ENCODE measurements at regions not wholly inside any gene's neighbourhood (a gene's known extent, or its start where the extent isn't known, plus 50 kb on each side); places are given as distances from the start of the nearest gene placed in this dataset.

GRCh38 chr9:31870276-31870675 lies 514.2 kb upstream of the ACO1 start:
- Histone ChIP-seq H2BK20ac (ENCODE audit: low read length) (no peak overlapping the region), H4K5ac (ENCODE audit: insufficient read length, low read depth, low read length) (no peak overlapping the region), H3K9ac (replicated peaks in 1 of 4; ENCODE audit: extremely low read depth in 1 of 4, low read depth in 3 of 4, low read length in 3 of 4) (no peak overlapping the region), H3K27me3 (replicated peaks in 1 of 4; ENCODE audit: control insufficient read depth in 3 of 4, extremely low read depth in 1 of 4, insufficient read depth in 3 of 4, low read length in 3 of 4) (no peaks in the 10 kb centered on the region), H3K23ac (ENCODE audit: insufficient read length) (no peak overlapping the region), H4K20me1 (replicated peaks in 1 of 2; ENCODE audit: control insufficient read depth in 1 of 2, insufficient read depth in 2 of 2, low read length in 2 of 2) (no peaks in the 10 kb centered on the region), H3K4ac (replicated peaks; ENCODE audit: insufficient read length, low read depth, low read length) (no peak overlapping the region), H3K4me3 (ENCODE audit: extremely low read depth in 1 of 4, insufficient read depth in 2 of 4, low read depth in 3 of 4, low read length in 4 of 4) (no peak overlapping the region), H2BK15ac (ENCODE audit: low read length) (no peak overlapping the region), H4K91ac (replicated peaks; ENCODE audit: insufficient read length, low read length) (no peak overlapping the region), H4K8ac (ENCODE audit: extremely low read depth, insufficient read depth, low read length) (no peak overlapping the region), H3K14ac (ENCODE audit: insufficient read length) (no peak overlapping the region), H3K79me1 (ENCODE audit: low read depth, low read length) (no peaks in the 10 kb centered on the region), H2BK12ac (ENCODE audit: low read depth, low read length) (no peak overlapping the region), H2BK5ac (ENCODE audit: low read depth, low read length) (no peak overlapping the region), H2AK5ac (ENCODE audit: low read depth, low read length) (no peak overlapping the region), H3K27ac (ENCODE audit: low read depth, low read length) (no peak overlapping the region), H3K18ac (ENCODE audit: extremely low read depth, low read length) (no peak overlapping the region), H3K4me1 (replicated peaks in 1 of 4; ENCODE audit: control insufficient read depth in 3 of 4, insufficient read depth in 4 of 4, low read length in 3 of 4) (no peaks in the 10 kb centered on the region), H2BK120ac (replicated peaks; ENCODE audit: low read depth, low read length) (no peak overlapping the region), H2AFZ (ENCODE audit: low read length) (no peak overlapping the region), H3K23me2 (ENCODE audit: low read depth, low read length) (no peaks in the 10 kb centered on the region), H3K79me2 (ENCODE audit: control insufficient read depth in 1 of 2, insufficient read depth in 2 of 2, low read length in 2 of 2) (no peaks in the 10 kb centered on the region), H3K56ac (replicated peaks; ENCODE audit: insufficient read length, low read depth, low read length) (no peak overlapping the region), H3K9me3 (ENCODE audit: insufficient read depth in 2 of 2, low read depth in 1 of 2, low read length in 1 of 2) (no peaks in the 10 kb centered on the region), H3K36me3 (ENCODE audit: control insufficient read depth in 2 of 4, insufficient read depth in 4 of 4, low read length in 3 of 4) (no peaks in the 10 kb centered on the region), H3K4me2 (ENCODE audit: insufficient read depth in 1 of 2, low read depth in 2 of 2, low read length in 2 of 2) (no peak overlapping the region)
- DNase-seq (ENCODE audit: low read depth in 1 of 2, low spot score in 2 of 2) (no peak), FAIRE-seq (no peak)
- TF ChIP-seq BRCA1 (IDR thresholded peaks at IDR 0.05; ENCODE audit: low read depth, low read length) (no peak), RXRA (IDR thresholded peaks at IDR 0.05; ENCODE audit: insufficient read depth, low read depth, low read length) (no peak), ATF3 (IDR thresholded peaks at IDR 0.05; ENCODE audit: insufficient read depth, low read depth, low read length) (no peak), MAFK (IDR thresholded peaks at IDR 0.05; ENCODE audit: low read depth, low read length) (no peak), POU5F1 (IDR thresholded peaks at IDR 0.05; ENCODE audit: low read depth, low read length) (no peak)
- CTCF ChIA-PET (ENCODE audit: partially characterized antibody): no interaction called here
- 84% methylated on average over 2 of the region's 2 CpGs; no CpG with 5 or more reads in 1 of the 2 experiments for WGBS, 2 experiments (ENCODE audit: extremely low coverage in 1 of 2, insufficient coverage in 1 of 2, insufficient read length in 1 of 2, insufficient replicate concordance in 2 of 2, low coverage in 1 of 2, low lambda C conversion rate in 2 of 2, missing lambda C conversion rate in 1 of 2)
- POLR2A ChIA-PET (ENCODE audit: partially characterized antibody): no interaction called here
